NCI-H1048 (cell line): ENCODE measurements at regions not wholly inside any gene's neighbourhood (a gene's known extent, or its start where the extent isn't known, plus 50 kb on each side); places are given as distances from the start of the nearest gene placed in this dataset.

Experiments
- DNase-seq: peaks from one replicate; lab custom pipeline; 2025; lab: John Stamatoyannopoulos, UW

GRCh38 chr1:80910426-80910825 lies 890.3 kb upstream of the ADGRL2 start:
- DNase-seq = no peak

GRCh38 chr1:80909172-80909784 lies 891.5 kb upstream of the ADGRL2 start:
- no peak for DNase-seq

- no peak for DNase-seq
Observed at GRCh38 chr1:80896781-80897356, 903.9 kb upstream of the ADGRL2 start.

- DNase-seq = no peak
Observed at GRCh38 chr1:80894921-80895320, 905.8 kb upstream of the ADGRL2 start.

GRCh38 chr1:80893115-80893514 lies 907.6 kb upstream of the ADGRL2 start:
- DNase-seq = no peak

GRCh38 chr1:80892539-80892938 lies 908.2 kb upstream of the ADGRL2 start:
- DNase-seq = no peak

GRCh38 chr1:80891871-80892270 lies 908.9 kb upstream of the ADGRL2 start:
- no peak for DNase-seq

- no peak for DNase-seq
Observed at GRCh38 chr1:80882553-80882952, 918.2 kb upstream of the ADGRL2 start.

- no peak for DNase-seq
Observed at GRCh38 chr1:80878343-80878742, 922.4 kb upstream of the ADGRL2 start.

GRCh38 chr1:80876035-80876434 lies 924.7 kb upstream of the ADGRL2 start:
- no peak for DNase-seq

GRCh38 chr1:80869299-80869698 lies 931.4 kb upstream of the ADGRL2 start:
- DNase-seq = no peak

GRCh38 chr1:80847904-80848303 lies 952.8 kb upstream of the ADGRL2 start:
- DNase-seq = no peak

GRCh38 chr1:80846966-80847365 lies 953.8 kb upstream of the ADGRL2 start:
- DNase-seq = no peak

GRCh38 chr1:80842796-80843195 lies 957.9 kb upstream of the ADGRL2 start:
- DNase-seq = no peak

GRCh38 chr1:80841261-80841660 lies 959.5 kb upstream of the ADGRL2 start:
- no peak for DNase-seq

- DNase-seq = no peak
Observed at GRCh38 chr1:80837066-80837465, 963.7 kb upstream of the ADGRL2 start.

- DNase-seq = no peak
Observed at GRCh38 chr1:80836505-80836904, 964.2 kb upstream of the ADGRL2 start.

GRCh38 chr1:80827666-80828065 lies 973.1 kb upstream of the ADGRL2 start:
- no peak for DNase-seq

- no peak for DNase-seq
Observed at GRCh38 chr1:80825067-80825466, 975.7 kb upstream of the ADGRL2 start.

- DNase-seq = no peak
Observed at GRCh38 chr1:80818211-80818610, 982.5 kb upstream of the ADGRL2 start.

- DNase-seq = no peak
Observed at GRCh38 chr1:80807981-80808380, 992.8 kb upstream of the ADGRL2 start.

- DNase-seq = no peak
Observed at GRCh38 chr1:80806431-80806830, 994.3 kb upstream of the ADGRL2 start.

GRCh38 chr1:80801695-80802094 lies 999.0 kb upstream of the ADGRL2 start:
- DNase-seq = no peak

- DNase-seq = no peak
Observed at GRCh38 chr1:80799457-80799856, 1001.3 kb upstream of the ADGRL2 start.
